Keratinocyte (primary cell): ENCODE measurements at regions not wholly inside any gene's neighbourhood (a gene's known extent, or its start where the extent isn't known, plus 50 kb on each side); places are given as distances from the start of the nearest gene placed in this dataset.

Experiments
- DNase-seq: peaks from one replicate; pipeline ENCODE4 v3.0.0-alpha.2; 2011; ENCODE audit warnings: low read depth, missing footprints, low spot score
- FAIRE-seq: peaks from 2 replicates; lab custom pipeline; 2011; peaks lifted over from hg19 to GRCh38; lab: Jason Lieb, UNC
- H2AFZ ChIP-seq: 2 replicates; pipeline ENCODE4 v1.6.0; 2012; ENCODE audit warnings: low read length, control low read depth, inconsistent platforms; ENCODE audit not compliant: control insufficient read depth
- H3K27ac ChIP-seq: 2 replicates; pipeline ENCODE4 v1.5.1; 2011; ENCODE audit warnings: low read length; ENCODE audit not compliant: control insufficient read depth, insufficient read depth
- H3K27me3 ChIP-seq: 3 replicates; pipeline ENCODE4 v1.6.0; 2011; ENCODE audit warnings: low read length; ENCODE audit not compliant: control insufficient read depth, insufficient read depth; ENCODE audit errors: extremely low read depth
- H3K36me3 ChIP-seq, 2 experiments: 2 replicates in 1 of 2; 3 replicates in 1 of 2; pipeline ENCODE4 v1.5.1; 2011; ENCODE audit warnings: low read length in 2 of 2, mild to moderate bottlenecking in 1 of 2; ENCODE audit not compliant: control insufficient read depth in 2 of 2, insufficient read depth in 2 of 2; ENCODE audit errors: extremely low read depth in 1 of 2
- H3K4me1 ChIP-seq: 3 replicates; pipeline ENCODE4 v1.5.1; 2011; ENCODE audit warnings: low read length; ENCODE audit not compliant: control insufficient read depth, insufficient read depth; ENCODE audit errors: extremely low read depth
- H3K4me2 ChIP-seq: 3 replicates; pipeline ENCODE4 v1.6.0; 2011; ENCODE audit warnings: low read depth, low read length; ENCODE audit not compliant: control insufficient read depth, insufficient read depth; ENCODE audit errors: extremely low read depth
- H3K4me3 ChIP-seq, 3 experiments: fragments of 200-600 bp in 1 of 3; sonication (generic) in 1 of 3; 2 replicates in 2 of 3; 3 replicates in 1 of 3; pipeline ENCODE4 v1.5.1; 2011 to 2016; ENCODE audit warnings: low read length in 3 of 3, mild to moderate bottlenecking in 3 of 3, control low read depth in 2 of 3, inconsistent platforms in 1 of 3, low read depth in 1 of 3, mixed read lengths in 1 of 3, mixed run types in 1 of 3, moderate library complexity in 1 of 3; ENCODE audit not compliant: control insufficient read depth in 2 of 3, insufficient read depth in 2 of 3; ENCODE audit errors: extremely low read depth in 1 of 3
- H3K79me2 ChIP-seq: 2 replicates; pipeline ENCODE4 v1.6.0; 2012; ENCODE audit warnings: low read length; ENCODE audit not compliant: control insufficient read depth, insufficient read depth
- H3K9ac ChIP-seq: 3 replicates; pipeline ENCODE4 v1.6.0; 2011; ENCODE audit warnings: low read length; ENCODE audit not compliant: control insufficient read depth, insufficient read depth; ENCODE audit errors: extremely low read depth
- H3K9me1 ChIP-seq: 3 replicates; pipeline ENCODE4 v1.6.0; 2011; ENCODE audit warnings: low read length; ENCODE audit not compliant: control insufficient read depth, insufficient read depth; ENCODE audit errors: extremely low read depth
- H3K9me3 ChIP-seq: 2 replicates; pipeline ENCODE4 v1.5.1; 2012; ENCODE audit warnings: low read depth, low read length; ENCODE audit not compliant: control insufficient read depth
- H4K20me1 ChIP-seq: 3 replicates; pipeline ENCODE4 v1.6.0; 2011; ENCODE audit warnings: low read length; ENCODE audit not compliant: control insufficient read depth, insufficient read depth; ENCODE audit errors: extremely low read depth
- CTCF ChIP-seq, 3 experiments: IDR thresholded peaks in 1 of 3; conservative IDR thresholded peaks in 1 of 3; optimal IDR thresholded peaks in 1 of 3; 2 replicates in 2 of 3; 3 replicates in 1 of 3; pipeline versions ENCODE3 to v1.5.1; 2011; ENCODE audit warnings: low read length in 3 of 3, mild to moderate bottlenecking in 3 of 3, moderate library complexity in 2 of 3, control low read depth in 1 of 3, inconsistent platforms in 1 of 3; ENCODE audit not compliant: insufficient read depth in 2 of 3; ENCODE audit errors: extremely low read depth in 1 of 3
- EZH2 ChIP-seq: IDR thresholded peaks from one replicate; pipeline ENCODE4 v1.6.1; 2012; ENCODE audit warnings: inconsistent platforms, mild to moderate bottlenecking, low read length, moderate library complexity
- dilution Hi-C: fragments of 300-500 bp; cut with MboI; formaldehyde crosslinking; loops from one replicate; pipeline ENCODE4 v1.7.0; 2020; ENCODE audit warnings: low sequenced_read_pairs; ENCODE audit not compliant: extremely low pct_ligation_motif_present

DNA sequence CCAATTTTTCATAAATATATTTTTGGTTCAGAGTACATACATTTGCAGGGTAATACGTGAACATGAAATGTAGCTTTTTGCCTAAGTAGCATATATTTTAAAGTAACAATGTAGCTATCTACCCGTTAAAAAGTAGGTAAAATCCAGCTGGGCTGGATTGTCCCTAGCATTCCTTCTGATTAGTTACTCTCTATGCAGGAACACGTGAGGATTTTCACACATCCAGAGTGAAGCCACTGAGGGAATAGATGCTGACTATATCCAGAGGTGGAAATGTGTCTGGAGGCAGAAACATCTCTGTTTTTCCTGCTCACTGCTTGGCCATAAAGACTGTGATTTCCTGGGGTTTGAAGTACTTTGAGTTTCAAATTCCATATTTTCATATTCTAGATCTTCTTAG is 338.9 kb upstream of the KIAA1217 start:
- H3K27me3 ChIP-seq = no peaks in the 10 kb centered on the region

DNA sequence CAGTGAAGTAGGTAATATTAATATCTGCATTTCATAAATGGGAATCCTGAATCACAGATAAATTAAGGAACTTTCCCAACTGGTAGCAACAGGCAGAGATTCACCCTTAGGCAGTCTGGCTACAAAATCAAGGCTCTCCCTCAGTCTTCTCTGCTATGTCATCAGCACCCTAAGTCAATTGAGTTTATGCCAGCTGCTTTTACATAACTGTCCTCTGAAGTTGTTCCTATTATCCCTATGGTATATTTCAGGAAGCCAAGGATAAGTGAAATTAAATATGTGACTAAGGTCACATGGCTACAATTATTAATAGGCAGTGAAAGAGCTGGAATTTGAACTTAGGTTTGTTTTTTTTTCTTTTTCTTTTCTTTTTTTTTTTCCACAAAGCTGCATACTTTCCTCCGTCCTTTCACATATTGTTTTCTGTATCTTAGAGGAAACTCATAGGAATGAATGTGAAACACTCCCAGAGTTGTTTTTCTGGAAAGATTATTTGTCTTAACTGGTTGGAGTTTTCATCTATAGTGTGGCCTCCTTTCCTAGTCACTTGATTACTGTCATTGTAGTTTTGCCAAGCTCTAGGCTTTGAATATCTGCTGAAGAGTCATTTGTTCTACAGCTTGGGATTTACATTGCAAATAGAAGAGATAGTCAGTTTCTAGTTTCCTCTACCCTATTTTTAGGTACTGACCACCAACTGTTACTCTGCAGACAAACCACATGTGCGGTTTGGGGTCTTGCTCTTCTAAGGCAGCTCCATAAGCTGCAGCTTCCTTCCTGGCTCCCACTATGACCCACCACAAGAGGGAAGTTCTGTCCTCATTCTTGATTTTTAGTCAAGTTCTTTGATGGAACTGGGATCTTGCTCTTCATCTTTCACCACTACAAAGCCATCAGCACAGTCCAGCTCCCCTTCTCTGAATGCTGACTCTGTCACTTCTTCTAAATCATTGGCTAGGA is 338.0 kb upstream of the KIAA1217 start:
- FAIRE-seq = no peak
- no peak for DNase-seq

More for the DNA sequence above, 338.9 kb upstream of the KIAA1217 start:
- Histone ChIP-seq H3K4me1 (no peaks in the 10 kb centered on the region), H3K9ac (no peak overlapping the region), H3K9me3 (no peaks in the 10 kb centered on the region), H3K36me3 (no peaks in the 10 kb centered on the region), H2AFZ (no peak overlapping the region), H3K9me1 (no peaks in the 10 kb centered on the region), H3K4me3 (no peak overlapping the region), H3K27ac (no peak overlapping the region), H4K20me1 (no peaks in the 10 kb centered on the region), H3K79me2 (no peaks in the 10 kb centered on the region), H3K4me2 (no peak overlapping the region)
- DNase-seq (no peak), FAIRE-seq (no peak)
- dilution Hi-C loops = no loop called here
- no peak for TF ChIP-seq CTCF (optimal IDR thresholded peaks at IDR 0.05 in 1 of 3, IDR thresholded peaks at IDR 0.05 in 1 of 3, conservative IDR thresholded peaks at IDR 0.05 in 1 of 3; ENCODE audit: extremely low read depth in 1 of 3, insufficient read depth in 2 of 3, low read length in 3 of 3)
- no peak for TF ChIP-seq EZH2

More for the DNA sequence above, 338.0 kb upstream of the KIAA1217 start:
- Histone ChIP-seq H3K27ac (no peak overlapping the region), H3K36me3 (no peaks in the 10 kb centered on the region), H3K9me3 (no peaks in the 10 kb centered on the region), H2AFZ (no peak overlapping the region), H3K79me2 (no peaks in the 10 kb centered on the region), H3K9me1 (no peaks in the 10 kb centered on the region), H3K9ac (no peak overlapping the region), H3K4me2 (no peak overlapping the region), H3K4me1 (no peaks in the 10 kb centered on the region), H3K4me3 (no peak overlapping the region), H3K27me3 (no peaks in the 10 kb centered on the region), H4K20me1 (no peaks in the 10 kb centered on the region)
- TF ChIP-seq EZH2 (no peak), CTCF (optimal IDR thresholded peaks at IDR 0.05 in 1 of 3, IDR thresholded peaks at IDR 0.05 in 1 of 3, conservative IDR thresholded peaks at IDR 0.05 in 1 of 3; ENCODE audit: extremely low read depth in 1 of 3, insufficient read depth in 2 of 3, low read length in 3 of 3) (no peak)
- dilution Hi-C loops = no loop called here
